Liver (tissue), 8 donors: ENCODE measurements at regions not wholly inside any gene's neighbourhood (a gene's known extent, or its start where the extent isn't known, plus 50 kb on each side); places are given as distances from the start of the nearest gene placed in this dataset.

Source experiments
- DNase-seq: peaks from one replicate; pipeline ENCODE4 v3.0.0-alpha.2; 2017; ENCODE audit warnings: low spot score
- H3K27ac ChIP-seq, 2 donors: one replicate each; pipeline ENCODE4 v1.7.0; 2013; ENCODE audit warnings: inconsistent platforms in 2 of 2, low read length in 2 of 2, control low read depth in 1 of 2, low read depth in 1 of 2, mild to moderate bottlenecking in 1 of 2
- H3K27me3 ChIP-seq, 4 donors: one replicate each; pipeline versions ENCODE4 v1.6.1 to v1.7.0; 2013; ENCODE audit warnings: low read length in 3 of 4, inconsistent platforms in 1 of 4, mild to moderate bottlenecking in 1 of 4, moderate library complexity in 1 of 4; ENCODE audit not compliant: control insufficient read depth in 4 of 4, insufficient read depth in 4 of 4
- H3K36me3 ChIP-seq, 4 donors: one replicate each; pipeline versions ENCODE4 v1.6.1 to v1.7.0; 2013; ENCODE audit warnings: low read length in 3 of 4, mild to moderate bottlenecking in 3 of 4, low read depth in 1 of 4, moderate library complexity in 1 of 4; ENCODE audit not compliant: control insufficient read depth in 4 of 4, insufficient read depth in 3 of 4
- H3K4me1 ChIP-seq, 4 donors: one replicate each; pipeline versions ENCODE4 v1.6.1 to v1.7.0; 2013; ENCODE audit warnings: low read length in 3 of 4, mild to moderate bottlenecking in 3 of 4, moderate library complexity in 1 of 4; ENCODE audit not compliant: control insufficient read depth in 4 of 4, insufficient read depth in 4 of 4
- H3K4me3 ChIP-seq, 3 donors: one replicate each; pipeline versions ENCODE4 v1.6.1 to v1.7.0; 2013; ENCODE audit warnings: low read length in 3 of 3, control low read depth in 1 of 3, low read depth in 1 of 3, mild to moderate bottlenecking in 1 of 3
- H3K9ac ChIP-seq, 2 donors: one replicate each; pipeline ENCODE4 v1.7.0; 2013; ENCODE audit warnings: low read length in 2 of 2, mild to moderate bottlenecking in 2 of 2, moderate library complexity in 2 of 2, control low read depth in 1 of 2, low read depth in 1 of 2
- H3K9me3 ChIP-seq, 4 donors: one replicate each; pipeline versions ENCODE4 v1.6.1 to v1.7.0; 2013; ENCODE audit warnings: low read length in 3 of 4; ENCODE audit not compliant: control insufficient read depth in 4 of 4
- ATF3 ChIP-seq: IDR thresholded peaks from 2 replicates; pipeline ENCODE4 v1.6.1; 2016; ENCODE audit warnings: antibody characterized with exemption
- EGR1 ChIP-seq, 2 donors: IDR thresholded peaks; 2 replicates each; pipeline ENCODE4 v1.6.1; 2016 to 2018; ENCODE audit warnings: antibody characterized with exemption in 2 of 2, low read depth in 2 of 2
- FOXA1 ChIP-seq: IDR thresholded peaks from 2 replicates; pipeline ENCODE4 v1.6.1; 2016; ENCODE audit warnings: antibody characterized with exemption
- FOXA2 ChIP-seq: IDR thresholded peaks from 2 replicates; pipeline ENCODE4 v1.6.1; 2016; ENCODE audit warnings: antibody characterized with exemption
- GABPA ChIP-seq, 2 donors: IDR thresholded peaks in 1 of 2; conservative IDR thresholded peaks in 1 of 2; 2 replicates each; pipeline ENCODE4 v1.6.1; 2016; ENCODE audit warnings: antibody characterized with exemption in 2 of 2, mild to moderate bottlenecking in 1 of 2, moderate library complexity in 1 of 2
- HNF4A ChIP-seq, 2 donors: conservative IDR thresholded peaks; 2 replicates each; pipeline ENCODE4 v1.6.1; 2016; ENCODE audit warnings: antibody characterized with exemption in 2 of 2, mild to moderate bottlenecking in 2 of 2
- HNF4G ChIP-seq: IDR thresholded peaks from 2 replicates; pipeline ENCODE4 v1.6.1; 2016; ENCODE audit warnings: antibody characterized with exemption
- JUND ChIP-seq, 2 donors: IDR thresholded peaks; 2 replicates each; pipeline ENCODE4 v1.6.1; 2016; ENCODE audit warnings: antibody characterized with exemption in 2 of 2
- MAX ChIP-seq: IDR thresholded peaks from 2 replicates; pipeline ENCODE4 v1.6.1; 2016; ENCODE audit warnings: antibody characterized with exemption
- NR2F2 ChIP-seq: IDR thresholded peaks from 2 replicates; pipeline ENCODE4 v1.6.1; 2016; ENCODE audit warnings: antibody characterized with exemption
- RAD21 ChIP-seq, 2 donors: IDR thresholded peaks; 2 replicates each; pipeline ENCODE4 v1.6.1; 2016; ENCODE audit warnings: antibody characterized with exemption in 2 of 2, mild to moderate bottlenecking in 2 of 2
- REST ChIP-seq: IDR thresholded peaks from 2 replicates; pipeline ENCODE4 v1.6.1; 2016; ENCODE audit warnings: antibody characterized with exemption, mild to moderate bottlenecking
- RXRA ChIP-seq, 2 donors: IDR thresholded peaks; 2 replicates each; pipeline ENCODE4 v1.6.1; 2017 to 2018; ENCODE audit warnings: antibody characterized with exemption in 2 of 2, mild to moderate bottlenecking in 1 of 2
- SP1 ChIP-seq: IDR thresholded peaks from 2 replicates; pipeline ENCODE4 v1.6.1; 2018; ENCODE audit warnings: antibody characterized with exemption, mild to moderate bottlenecking
- TAF1 ChIP-seq: conservative IDR thresholded peaks from 2 replicates; pipeline ENCODE4 v1.6.1; 2016; ENCODE audit warnings: antibody characterized with exemption, mild to moderate bottlenecking
- YY1 ChIP-seq: IDR thresholded peaks from 2 replicates; pipeline ENCODE4 v1.6.1; 2016; ENCODE audit warnings: antibody characterized with exemption, mild to moderate bottlenecking
- WGBS: extraction: QIAGEN DNeasy Blood & Tissue Kit; methylation state at CpG from one replicate; pipeline ENCODE4 v1.1.7; 2013; 5-methylcytosine and 5-hydroxymethylcytosine counted together
- TF ChIP-seq, protein P1 (sequence below): fragments of 150-350 bp; IDR thresholded peaks from 2 replicates; pipeline ENCODE4 v1.5.1; 2017; ENCODE audit warnings: improper control_type of control experiment, low read depth, low read length; ENCODE audit not compliant: missing input control
- donor health status: healthy.
- donor health status: healthy.
- donor health status: healthy.
- donor health status: healthy.
- donor health status: healthy.

- H3K9ac ChIP-seq, result no peak overlapping the region
- TF ChIP-seq TAF1 (no peak), YY1 (no peak), SP1 (no peak), RAD21 (IDR thresholded peaks at IDR 0.05) (no peak), HNF4A (conservative IDR thresholded peaks at IDR 0.05) (no peak), JUND (IDR thresholded peaks at IDR 0.05) (no peak), EGR1 (IDR thresholded peaks at IDR 0.05; ENCODE audit: low read depth in 2 of 2) (no peak), RXRA (IDR thresholded peaks at IDR 0.05) (no peak), REST (no peak), NR2F2 (no peak), ATF3 (no peak), GABPA (IDR thresholded peaks at IDR 0.05 in 1 of 2, conservative IDR thresholded peaks at IDR 0.05 in 1 of 2) (no peak), MAX (no peak), HNF4G (no peak)
- TF ChIP-seq, protein P1, sequence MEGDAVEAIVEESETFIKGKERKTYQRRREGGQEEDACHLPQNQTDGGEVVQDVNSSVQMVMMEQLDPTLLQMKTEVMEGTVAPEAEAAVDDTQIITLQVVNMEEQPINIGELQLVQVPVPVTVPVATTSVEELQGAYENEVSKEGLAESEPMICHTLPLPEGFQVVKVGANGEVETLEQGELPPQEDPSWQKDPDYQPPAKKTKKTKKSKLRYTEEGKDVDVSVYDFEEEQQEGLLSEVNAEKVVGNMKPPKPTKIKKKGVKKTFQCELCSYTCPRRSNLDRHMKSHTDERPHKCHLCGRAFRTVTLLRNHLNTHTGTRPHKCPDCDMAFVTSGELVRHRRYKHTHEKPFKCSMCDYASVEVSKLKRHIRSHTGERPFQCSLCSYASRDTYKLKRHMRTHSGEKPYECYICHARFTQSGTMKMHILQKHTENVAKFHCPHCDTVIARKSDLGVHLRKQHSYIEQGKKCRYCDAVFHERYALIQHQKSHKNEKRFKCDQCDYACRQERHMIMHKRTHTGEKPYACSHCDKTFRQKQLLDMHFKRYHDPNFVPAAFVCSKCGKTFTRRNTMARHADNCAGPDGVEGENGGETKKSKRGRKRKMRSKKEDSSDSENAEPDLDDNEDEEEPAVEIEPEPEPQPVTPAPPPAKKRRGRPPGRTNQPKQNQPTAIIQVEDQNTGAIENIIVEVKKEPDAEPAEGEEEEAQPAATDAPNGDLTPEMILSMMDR, result no peak
- no peaks in the 10 kb centered on the region for H3K9me3 ChIP-seq
- no peaks in the 10 kb centered on the region for H3K4me1 ChIP-seq
- no peak overlapping the region for H3K27ac ChIP-seq
- H3K36me3 ChIP-seq, result no peaks in the 10 kb centered on the region
- DNase-seq, result no peak
- peaks cover 0 to 6% (median 2%) of the 10 kb centered on the region in 4 donors for H3K27me3 ChIP-seq
- H3K4me3 ChIP-seq, result no peak overlapping the region
- 72% methylated on average over 3 of the region's 3 CpGs for WGBS
These were observed 363.9 kb downstream of the DHX35 start for GRCh38 chr20:39326050-39326449.

DNA sequence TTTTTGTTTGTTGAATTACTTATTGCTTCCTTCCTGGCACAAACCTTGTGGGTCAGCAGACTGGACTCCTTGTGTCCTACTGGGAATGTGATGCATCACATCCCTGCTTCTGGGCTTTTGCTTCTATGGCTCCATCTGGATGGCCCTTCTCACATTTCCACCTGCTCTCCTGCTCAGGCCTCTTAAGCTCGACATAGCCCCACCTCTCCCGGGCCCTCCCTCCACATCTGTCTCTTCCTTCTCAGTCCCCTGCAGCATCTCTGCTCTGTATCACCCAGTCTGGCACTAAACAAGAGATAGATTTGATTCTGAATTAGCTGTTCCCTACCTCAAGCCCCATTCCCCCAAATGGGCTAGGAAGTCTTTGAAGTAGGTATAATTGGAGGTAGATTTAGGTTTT, 356.8 kb downstream of the DHX35 start:
- H3K9me3 ChIP-seq, result no peaks in the 10 kb centered on the region
- no peak for DNase-seq
- H3K9ac ChIP-seq, result no peak overlapping the region
- peaks cover 0 to 4% (median 0%) of the 10 kb centered on the region in 4 donors for H3K27me3 ChIP-seq
- H3K4me1 ChIP-seq, result peaks cover 0 to 6% (median 0%) of the 10 kb centered on the region in 4 donors
- H3K4me3 ChIP-seq, result no peak overlapping the region
- H3K36me3 ChIP-seq, result no peaks in the 10 kb centered on the region
- WGBS, result 36% methylated on average over 2 of the region's 2 CpGs
- H3K27ac ChIP-seq, result no peak overlapping the region
- TF ChIP-seq MAX (no peak), HNF4G (no peak), GABPA (IDR thresholded peaks at IDR 0.05 in 1 of 2, conservative IDR thresholded peaks at IDR 0.05 in 1 of 2) (no peak), REST (no peak), HNF4A (conservative IDR thresholded peaks at IDR 0.05) (no peak), YY1 (no peak), ATF3 (no peak), FOXA1 (no peak), FOXA2 (no peak), RAD21 (IDR thresholded peaks at IDR 0.05) (no peak), RXRA (IDR thresholded peaks at IDR 0.05) (no peak), NR2F2 (no peak)
- TF ChIP-seq, protein P1, result no peak
